IPS-NIHi11 (cell line): ENCODE measurements at regions not wholly inside any gene's neighbourhood (a gene's known extent, or its start where the extent isn't known, plus 50 kb on each side); places are given as distances from the start of the nearest gene placed in this dataset.
"Not testable (repeated sequence)": the region's sequence is repeated elsewhere in the genome, so short reads cannot be mapped to it uniquely, and the experiment has no call there.

ENCODE experiments used
- DNase-seq: peaks from one replicate; pipeline ENCODE4 v3.0.0; 2012; ENCODE audit warnings: mixed read lengths, low spot score

GRCh38 chr17:54191261-54191660 is 368.5 kb downstream of the KIF2B start:
- no peak for DNase-seq

GRCh38 chr17:54194268-54194667 is 371.5 kb downstream of the KIF2B start:
- DNase-seq, result no peak

GRCh38 chr17:54196751-54197150 is 374.0 kb downstream of the KIF2B start:
- DNase-seq, result no peak

GRCh38 chr17:54201380-54201779 is 378.7 kb downstream of the KIF2B start:
- DNase-seq, result not testable (repeated sequence)

DNA sequence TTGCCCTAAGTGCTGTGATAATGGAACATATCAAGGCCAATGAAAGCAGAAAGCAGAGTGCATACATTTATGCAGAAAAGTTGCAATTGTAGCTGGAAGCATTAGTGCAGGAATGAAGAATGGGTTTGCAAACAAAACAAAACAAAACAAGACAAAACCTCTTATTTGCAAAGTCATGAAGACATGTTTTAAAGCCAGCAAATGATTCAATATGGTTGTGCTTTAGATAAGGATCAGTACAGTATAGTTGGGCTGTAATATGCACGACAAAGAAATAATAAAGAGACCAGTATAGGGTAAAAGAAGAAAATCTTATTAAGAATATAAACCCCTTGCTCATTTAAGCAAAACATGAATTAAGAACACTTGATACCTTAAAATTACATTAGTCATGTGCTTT is 398.1 kb downstream of the KIF2B start:
- DNase-seq, result no peak

DNA sequence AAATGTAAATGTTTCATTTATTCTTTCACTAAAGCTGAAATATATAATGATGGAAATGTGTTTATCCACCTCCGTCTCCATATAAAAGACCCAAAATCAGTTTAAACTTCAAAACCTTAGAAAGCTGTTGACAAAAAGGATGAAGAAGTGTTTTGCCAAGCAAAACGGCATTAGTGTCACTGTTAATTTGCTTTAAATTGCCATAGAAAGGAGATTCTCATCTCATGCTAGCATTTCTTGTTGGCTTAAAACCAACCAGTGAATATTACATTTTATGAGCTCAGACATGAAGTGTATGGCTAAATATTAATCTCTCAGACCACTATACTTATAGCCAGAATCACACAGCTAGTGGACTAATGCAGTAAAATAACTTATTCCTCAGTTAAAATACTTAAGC is 398.8 kb downstream of the KIF2B start:
- DNase-seq, result no peak

- no peak for DNase-seq
Observed at GRCh38 chr17:54235571-54235970, 412.8 kb downstream of the KIF2B start.

- no peak for DNase-seq
Observed at GRCh38 chr17:54237911-54238515, 415.3 kb downstream of the KIF2B start.

- no peak for DNase-seq
Observed at GRCh38 chr17:54239291-54239690, 416.6 kb downstream of the KIF2B start.

DNA sequence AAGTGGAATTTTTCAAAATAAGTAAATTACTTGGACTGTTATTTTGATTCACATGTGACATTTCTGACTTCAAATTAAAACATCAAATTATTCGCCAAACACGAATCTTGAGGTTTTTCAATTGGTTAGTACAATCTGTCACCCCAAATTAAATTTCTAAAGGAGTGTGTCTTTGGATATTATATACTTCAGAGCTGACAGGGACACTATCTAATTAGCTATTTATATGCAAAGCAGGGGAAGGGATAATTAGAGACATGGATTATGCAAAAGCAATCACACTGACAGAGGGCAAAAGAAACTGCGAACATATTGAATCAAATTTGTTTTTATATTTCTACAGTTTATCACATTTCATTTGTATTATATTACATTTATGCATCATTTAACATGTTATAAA is 433.0 kb downstream of the KIF2B start:
- DNase-seq, result no peak

- peak; percentile 49 for DNase-seq
Observed at GRCh38 chr17:54256401-54256929, 433.7 kb downstream of the KIF2B start.

- DNase-seq, result no peak
Observed at GRCh38 chr17:54257440-54257839, 434.7 kb downstream of the KIF2B start.

GRCh38 chr17:54259476-54259875 is 436.7 kb downstream of the KIF2B start:
- no peak for DNase-seq

DNA sequence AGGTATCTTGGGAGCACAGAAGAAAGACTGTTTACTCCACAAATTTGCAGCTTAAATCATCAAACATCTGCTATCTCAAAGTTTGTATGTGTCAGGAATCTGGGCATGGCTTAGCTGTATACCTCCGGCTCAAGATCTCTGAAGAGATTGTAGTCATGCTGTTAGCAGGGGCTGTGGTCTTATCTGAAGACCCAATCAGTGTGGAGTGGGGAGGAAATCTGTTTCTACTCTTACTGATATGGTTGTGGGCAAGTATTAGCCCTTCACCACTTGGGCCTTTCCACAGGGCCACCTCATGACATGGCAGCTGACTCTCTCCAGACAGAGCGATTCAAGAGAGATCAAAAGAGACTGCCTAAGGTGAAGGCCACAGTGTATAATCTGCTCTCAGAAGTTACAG is 438.7 kb downstream of the KIF2B start:
- no peak for DNase-seq

DNA sequence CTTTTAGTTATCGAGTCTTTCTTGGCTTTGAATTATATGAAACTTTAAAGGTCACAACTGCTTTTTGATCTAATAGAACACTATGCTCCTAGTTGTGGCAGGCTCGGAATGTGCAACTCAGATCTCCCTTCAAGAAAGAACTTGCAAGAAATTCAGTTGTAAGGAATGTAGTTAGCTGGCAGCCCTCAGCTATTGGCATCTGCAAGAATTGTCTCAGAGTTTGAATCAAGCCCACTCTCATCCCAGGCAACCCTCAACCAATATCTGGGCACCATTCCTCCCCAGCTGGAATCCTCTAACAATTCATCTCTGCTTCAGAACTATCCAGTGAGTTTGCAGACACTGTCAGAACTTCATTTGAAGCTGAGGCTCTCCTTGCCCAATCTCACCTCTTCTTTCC is 447.2 kb downstream of the KIF2B start:
- DNase-seq, result no peak

GRCh38 chr17:54270499-54270898 is 447.8 kb downstream of the KIF2B start:
- no peak for DNase-seq

GRCh38 chr17:54277868-54278267 is 455.1 kb downstream of the KIF2B start:
- no peak for DNase-seq

GRCh38 chr17:54280741-54281140 is 458.0 kb downstream of the KIF2B start:
- no peak for DNase-seq

GRCh38 chr17:54282886-54283285 is 460.2 kb downstream of the KIF2B start:
- no peak for DNase-seq

- no peak for DNase-seq
Observed at GRCh38 chr17:54307351-54307750, 484.6 kb downstream of the KIF2B start.

DNA sequence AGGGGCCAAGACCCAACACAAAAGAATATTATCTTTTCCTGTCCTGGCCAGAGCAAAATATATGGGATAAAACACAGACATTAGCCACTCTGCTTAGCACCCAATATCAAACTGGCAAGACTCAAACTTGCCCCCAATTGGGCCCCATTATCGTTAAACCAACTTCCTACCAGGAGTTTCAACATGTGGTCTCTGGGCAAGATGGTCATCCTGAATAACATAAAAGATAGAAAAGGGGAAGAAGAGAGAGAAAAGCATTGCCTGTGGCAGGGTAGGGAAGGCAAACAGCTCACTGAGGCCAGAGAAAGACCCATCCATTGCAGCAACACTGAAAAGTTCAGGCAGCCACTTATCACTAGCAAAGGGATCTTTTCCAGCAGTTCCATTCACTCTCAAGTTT is 502.1 kb downstream of the KIF2B start:
- no peak for DNase-seq

- DNase-seq, result no peak
Observed at GRCh38 chr17:54339731-54340130, 517.0 kb downstream of the KIF2B start.

GRCh38 chr17:54347495-54347894 is 524.8 kb downstream of the KIF2B start:
- DNase-seq, result no peak

DNA sequence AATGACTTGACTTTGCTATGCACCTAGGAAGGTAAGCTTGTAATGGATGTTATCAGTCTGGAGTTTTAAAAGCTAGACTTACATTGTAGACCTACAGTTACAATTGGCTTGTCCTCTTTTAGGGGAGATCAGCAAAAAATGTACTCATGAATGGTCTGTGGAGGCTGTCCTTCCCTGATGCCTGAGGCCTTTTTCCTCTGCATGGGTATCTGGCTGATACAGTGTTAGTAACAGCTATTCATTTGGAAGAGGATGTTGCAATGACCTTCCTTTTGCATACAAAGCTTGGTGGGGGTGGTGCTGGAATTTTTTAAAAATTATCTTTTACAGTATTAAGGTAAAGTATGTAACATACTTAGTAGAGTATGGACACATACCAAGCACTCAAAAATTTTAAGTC is 525.5 kb downstream of the KIF2B start:
- no peak for DNase-seq
